Aorta (tissue), 5 donors: ENCODE measurements at regions not wholly inside any gene's neighbourhood (a gene's known extent, or its start where the extent isn't known, plus 50 kb on each side); places are given as distances from the start of the nearest gene placed in this dataset.

Source experiments
- ATAC-seq: fragments of 200-7000 bp; cut with Tn5 transposase; one replicate; pipeline ENCODE4 v1.9.1; 2022; ENCODE audit warnings: moderate library complexity; ENCODE audit not compliant: low FRiP score
- DNase-seq, 2 donors: peaks; one replicate each; pipeline ENCODE4 v3.0.0-alpha.2; 2020
- H3K27ac ChIP-seq, 2 donors: one replicate each; pipeline ENCODE4 v1.5.1; 2013; ENCODE audit warnings: low read length in 2 of 2, mild to moderate bottlenecking in 2 of 2, moderate library complexity in 2 of 2, control low read depth in 1 of 2, inconsistent platforms in 1 of 2, low read depth in 1 of 2
- H3K27me3 ChIP-seq, 2 donors: one replicate each; pipeline ENCODE4 v1.6.1; 2013; ENCODE audit warnings: control low read depth in 1 of 2, low read length in 1 of 2, mild to moderate bottlenecking in 1 of 2, moderate library complexity in 1 of 2; ENCODE audit not compliant: insufficient read depth in 2 of 2, control insufficient read depth in 1 of 2
- H3K36me3 ChIP-seq, 2 donors: one replicate each; pipeline ENCODE4 v1.6.1; 2013; ENCODE audit warnings: control low read depth in 1 of 2, low read length in 1 of 2, mild to moderate bottlenecking in 1 of 2; ENCODE audit not compliant: insufficient read depth in 2 of 2, control insufficient read depth in 1 of 2
- H3K4me1 ChIP-seq, 2 donors: one replicate each; pipeline ENCODE4 v1.6.1; 2013; ENCODE audit warnings: low read length in 2 of 2, control low read depth in 1 of 2, mild to moderate bottlenecking in 1 of 2, moderate library complexity in 1 of 2; ENCODE audit not compliant: insufficient read depth in 2 of 2, control insufficient read depth in 1 of 2
- H3K4me3 ChIP-seq, 2 donors: one replicate each; pipeline ENCODE4 v1.5.1; 2013; ENCODE audit warnings: low read length in 2 of 2, control low read depth in 1 of 2, mild to moderate bottlenecking in 1 of 2
- H3K9me3 ChIP-seq: one replicate; pipeline ENCODE4 v1.6.1; 2013; ENCODE audit warnings: mild to moderate bottlenecking, low read length; ENCODE audit not compliant: control insufficient read depth
- WGBS, 2 donors: extraction: QIAGEN DNeasy Blood & Tissue Kit; methylation state at CpG; one replicate each; pipeline ENCODE4 v1.1.7; 2013; 5-methylcytosine and 5-hydroxymethylcytosine counted together
- intact Hi-C, 2 donors: fragments of 100-400 bp; cut with DNase I; formaldehyde crosslinking; loops; one replicate each; pipeline versions ENCODE4 v1.14.2 to v1.15.0; 2022
- donor health status: healthy with polysubstance abuse.
- donor health status: Bipolar disorder and iron deficiency.
- donor health status: DM: no; HTN: no; CAD: no.
- donor health status: DM: no; HTN: no; CAD: no.
- donor health status: DM: yes; HTN: yes; CAD: no.

DNA sequence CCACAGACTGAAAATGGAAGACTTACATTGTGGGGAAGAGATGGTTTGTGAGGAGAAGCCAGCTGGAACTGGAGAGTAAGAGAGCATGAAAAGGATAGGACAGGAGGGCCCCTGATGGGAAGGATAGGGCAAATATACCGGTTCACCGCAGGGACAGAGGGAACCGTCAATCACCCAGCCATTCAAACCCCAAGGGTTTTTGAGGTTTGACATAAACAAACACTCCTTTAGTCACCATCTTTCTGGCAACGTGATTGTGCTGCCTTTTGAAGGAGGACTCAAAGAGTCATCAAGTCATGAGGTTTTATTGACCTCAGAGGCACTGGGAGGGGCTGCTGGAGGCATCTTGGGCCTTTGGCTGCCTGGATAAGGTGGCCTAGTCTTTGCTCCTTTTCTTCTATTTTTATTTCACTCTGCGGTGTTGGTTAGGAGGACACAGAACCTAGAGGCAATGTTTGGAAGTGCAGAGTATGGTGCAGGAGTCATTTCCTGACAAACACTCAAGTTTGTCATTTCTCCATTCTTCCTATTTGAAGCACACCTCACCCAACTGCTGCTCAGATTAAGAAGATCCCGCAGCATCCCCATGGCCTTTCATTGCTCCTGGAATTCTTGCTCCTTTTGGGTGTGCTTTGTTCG is 487.3 kb upstream of the SPRED2 start:
- no peak overlapping the region for H3K27ac ChIP-seq
- 87 to 88% methylated on average over 7 of the region's 7 CpGs for WGBS, 2 donors
- intact Hi-C loops, result no loop called here
- no peaks in the 10 kb centered on the region for H3K4me1 ChIP-seq
- DNase-seq (no peak), ATAC-seq (no peak)
- no peaks in the 10 kb centered on the region for H3K9me3 ChIP-seq
- H3K4me3 ChIP-seq, result no peak overlapping the region
- no peaks in the 10 kb centered on the region for H3K36me3 ChIP-seq
- no peaks in the 10 kb centered on the region for H3K27me3 ChIP-seq

DNA sequence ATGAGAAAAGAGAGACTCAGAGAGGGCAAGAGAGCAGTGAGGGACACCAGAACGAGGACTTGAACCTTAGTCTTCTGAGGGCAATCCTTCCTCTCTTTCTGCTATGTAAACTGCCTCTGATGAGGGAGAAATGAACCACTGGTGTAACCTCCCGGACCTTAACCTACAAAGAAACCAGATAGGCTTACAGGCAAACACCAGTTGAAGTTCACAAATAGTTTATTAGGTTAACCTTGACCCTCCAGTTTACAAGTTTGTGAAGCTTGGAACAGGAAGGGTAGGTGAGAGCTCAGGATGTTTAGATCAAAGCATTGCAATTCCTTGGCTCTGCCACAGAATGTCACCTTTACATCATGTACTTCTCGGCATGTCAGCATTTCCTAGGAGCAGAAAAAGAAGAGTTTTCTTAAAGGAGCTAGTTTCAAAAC is 486.4 kb upstream of the SPRED2 start:
- ATAC-seq, result no peak
- no peak for DNase-seq
- Histone ChIP-seq H3K27ac (no peak overlapping the region), H3K4me1 (no peaks in the 10 kb centered on the region), H3K27me3 (no peaks in the 10 kb centered on the region), H3K9me3 (no peaks in the 10 kb centered on the region), H3K4me3 (no peak overlapping the region), H3K36me3 (no peaks in the 10 kb centered on the region)
- intact Hi-C loops, result no loop called here
- 96 to 99% methylated on average over 3 of the region's 3 CpGs for WGBS, 2 donors

DNA sequence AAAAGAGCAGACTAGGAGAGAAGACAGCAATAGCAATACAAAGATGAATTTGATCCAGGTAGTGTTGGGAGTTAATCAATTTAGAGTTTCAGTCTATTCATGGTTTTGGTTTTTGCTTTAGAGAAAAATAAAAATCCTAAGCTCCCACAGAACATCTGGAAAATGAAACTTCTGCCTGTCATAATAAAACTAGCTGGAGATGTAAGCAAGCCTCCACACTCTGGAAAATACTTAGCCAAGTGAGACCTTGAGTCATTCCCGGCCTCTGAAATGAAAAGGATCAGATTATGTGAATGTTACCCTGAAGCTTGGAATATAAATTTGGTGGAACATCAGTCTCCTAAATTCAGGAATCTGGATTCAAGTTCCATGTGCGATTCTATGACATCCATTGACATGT is 485.6 kb upstream of the SPRED2 start:
- H3K9me3 ChIP-seq, result no peaks in the 10 kb centered on the region
- H3K4me3 ChIP-seq, result no peak overlapping the region
- WGBS, 2 donors, result 41 to 54% methylated on average over 2 of the region's 2 CpGs
- no peaks in the 10 kb centered on the region for H3K4me1 ChIP-seq
- intact Hi-C loops, result no loop called here
- DNase-seq (no peak), ATAC-seq (no peak)
- no peaks in the 10 kb centered on the region for H3K36me3 ChIP-seq
- H3K27ac ChIP-seq, result no peak overlapping the region
- H3K27me3 ChIP-seq, result no peaks in the 10 kb centered on the region

GRCh38 chr2:65916785-65917295 is 484.4 kb upstream of the SPRED2 start:
- ATAC-seq (no peak), DNase-seq (no peak)
- Histone ChIP-seq H3K27me3 (no peaks in the 10 kb centered on the region), H3K36me3 (no peaks in the 10 kb centered on the region), H3K4me3 (no peak overlapping the region), H3K27ac (no peak overlapping the region), H3K9me3 (no peaks in the 10 kb centered on the region), H3K4me1 (no peaks in the 10 kb centered on the region)
- 94 to 96% methylated on average over 2 of the region's 2 CpGs for WGBS, 2 donors
- intact Hi-C loops, result no loop called here

DNA sequence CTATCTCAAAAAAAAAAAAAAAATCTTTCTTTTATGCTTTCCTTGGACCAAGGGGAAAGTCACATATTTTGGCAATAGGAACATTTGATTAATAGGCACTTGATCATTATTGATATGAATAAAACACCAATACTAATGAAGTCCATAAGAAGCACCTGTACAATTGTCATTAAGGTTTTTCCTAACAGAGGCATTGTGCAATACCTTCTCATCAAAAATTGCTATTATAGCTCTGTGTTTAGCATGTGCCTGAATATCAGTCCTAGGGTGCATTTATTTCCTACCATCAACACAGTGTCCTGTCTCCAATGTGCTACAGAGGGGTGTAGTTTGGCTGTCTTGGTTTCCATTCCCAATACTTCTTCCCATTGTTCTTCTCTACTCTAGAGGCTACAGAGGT is 483.8 kb upstream of the SPRED2 start:
- H3K27ac ChIP-seq, result no peak overlapping the region
- ATAC-seq (no peak), DNase-seq (no peak)
- H3K4me3 ChIP-seq, result no peak overlapping the region
- intact Hi-C loops, result no loop called here
- no peaks in the 10 kb centered on the region for H3K4me1 ChIP-seq
- H3K27me3 ChIP-seq, result no peaks in the 10 kb centered on the region
- no peaks in the 10 kb centered on the region for H3K36me3 ChIP-seq
- H3K9me3 ChIP-seq, result no peaks in the 10 kb centered on the region

GRCh38 chr2:65915273-65915672 is 482.9 kb upstream of the SPRED2 start:
- H3K9me3 ChIP-seq, result no peaks in the 10 kb centered on the region
- ATAC-seq (no peak), DNase-seq (no peak)
- no peaks in the 10 kb centered on the region for H3K36me3 ChIP-seq
- intact Hi-C loops, result no loop called here
- H3K4me1 ChIP-seq, result no peaks in the 10 kb centered on the region
- H3K4me3 ChIP-seq, result no peak overlapping the region
- WGBS, 2 donors, result 66 to 71% methylated on average over 3 of the region's 3 CpGs
- H3K27me3 ChIP-seq, result no peaks in the 10 kb centered on the region
- H3K27ac ChIP-seq, result no peak overlapping the region

DNA sequence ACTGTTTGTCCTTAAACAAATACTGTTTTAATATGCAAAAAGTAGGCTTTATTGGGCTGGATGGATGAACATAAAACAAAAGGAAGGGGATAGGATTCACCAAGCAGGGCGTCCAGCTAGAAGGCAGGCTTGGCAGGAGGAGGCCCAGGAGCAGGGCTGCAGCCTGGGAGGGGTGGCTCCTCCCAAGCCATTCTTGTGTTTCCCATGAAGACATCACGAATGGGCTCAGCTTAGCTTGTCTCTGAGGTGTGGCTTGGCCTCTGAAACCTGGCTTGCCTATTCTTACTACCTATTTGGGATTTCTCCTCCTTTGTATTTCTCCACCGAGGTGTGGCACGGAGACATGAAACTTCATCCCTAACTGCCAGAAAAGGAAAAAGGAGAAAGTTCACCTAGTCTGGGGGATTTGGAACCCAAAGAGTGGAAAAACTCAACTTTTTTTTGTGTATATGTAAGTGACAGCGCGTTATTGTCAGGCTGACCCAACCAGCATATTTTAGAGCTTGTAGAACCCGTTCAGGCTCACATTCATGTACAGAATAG is 481.9 kb upstream of the SPRED2 start:
- no peak overlapping the region for H3K4me3 ChIP-seq
- H3K9me3 ChIP-seq, result no peaks in the 10 kb centered on the region
- ATAC-seq (no peak), DNase-seq (no peak)
- no peak overlapping the region for H3K27ac ChIP-seq
- H3K36me3 ChIP-seq, result no peaks in the 10 kb centered on the region
- H3K4me1 ChIP-seq, result no peaks in the 10 kb centered on the region
- intact Hi-C loops, result no loop called here
- 94 to 95% methylated on average over 7 of the region's 7 CpGs for WGBS, 2 donors
- no peaks in the 10 kb centered on the region for H3K27me3 ChIP-seq

GRCh38 chr2:65913813-65914212 is 481.4 kb upstream of the SPRED2 start:
- H3K4me1 ChIP-seq, result no peaks in the 10 kb centered on the region
- no peak overlapping the region for H3K27ac ChIP-seq
- no peak for DNase-seq
- 96 to 97% methylated on average over 9 of the region's 9 CpGs for WGBS, 2 donors
- intact Hi-C loops, result no loop called here
- H3K9me3 ChIP-seq, result no peaks in the 10 kb centered on the region
- ATAC-seq, result no peak
- H3K36me3 ChIP-seq, result no peaks in the 10 kb centered on the region
- no peaks in the 10 kb centered on the region for H3K27me3 ChIP-seq
- H3K4me3 ChIP-seq, result no peak overlapping the region

DNA sequence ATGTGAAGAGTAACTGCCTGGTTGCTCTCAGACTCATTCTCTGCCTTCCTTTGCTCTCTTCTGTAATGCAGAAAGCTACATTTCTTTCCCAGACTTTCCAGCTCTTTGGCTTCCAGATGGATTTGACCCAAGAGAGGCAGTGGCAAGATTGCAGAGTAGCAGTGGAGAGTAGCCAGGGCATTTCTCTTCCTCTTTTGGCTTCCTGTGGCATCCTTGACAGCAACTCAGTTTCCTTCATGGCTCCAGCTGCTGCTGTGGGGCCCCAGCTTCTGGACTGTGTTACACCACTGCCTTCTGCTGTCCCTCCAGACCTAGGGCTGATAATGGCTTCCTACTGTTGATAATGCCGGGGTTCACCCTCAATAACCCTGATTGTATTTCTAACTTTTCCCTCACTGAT is 469.4 kb upstream of the SPRED2 start:
- Histone ChIP-seq H3K36me3 (no peaks in the 10 kb centered on the region), H3K4me1 (no peaks in the 10 kb centered on the region), H3K4me3 (no peak overlapping the region), H3K27me3 (no peaks in the 10 kb centered on the region), H3K27ac (no peak overlapping the region), H3K9me3 (no peaks in the 10 kb centered on the region)
- ATAC-seq, result peak; percentile 26
- DNase-seq, result no peak
- 18 to 55% methylated on average over 1 of the region's 1 CpG for WGBS, 2 donors
- intact Hi-C loops, result no loop called here
